DMS 273 (cell line): ENCODE measurements at regions not wholly inside any gene's neighbourhood (a gene's known extent, or its start where the extent isn't known, plus 50 kb on each side); places are given as distances from the start of the nearest gene placed in this dataset.
"Not testable (repeated sequence)": the region's sequence is repeated elsewhere in the genome, so short reads cannot be mapped to it uniquely, and the experiment has no call there.

ENCODE experiments used
- DNase-seq: peaks from one replicate; lab custom pipeline; 2025; ENCODE audit not compliant: unreplicated experiment; lab: John Stamatoyannopoulos, UW

DNA sequence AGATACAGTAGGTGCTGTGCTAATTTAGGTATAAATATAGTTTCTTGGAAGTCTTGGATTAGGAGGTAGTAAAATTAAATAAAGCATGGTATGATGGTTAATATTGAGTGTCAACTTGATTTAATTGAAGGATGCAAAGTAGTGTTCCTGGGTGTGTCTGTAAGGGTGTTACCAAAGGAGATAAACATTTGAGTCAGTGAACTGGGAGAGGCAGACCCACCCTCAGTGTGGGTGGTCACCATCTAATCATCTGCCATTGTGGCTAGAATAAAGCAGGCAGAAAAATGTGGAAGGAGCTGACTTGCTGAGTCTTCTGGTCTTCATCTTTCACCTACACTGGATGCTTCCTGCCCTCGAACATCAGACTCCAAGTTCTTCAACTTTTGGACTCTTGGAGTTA is 153.7 kb upstream of the GK2 start:
- no peak for DNase-seq

GRCh38 chr4:79559398-79559797 is 151.4 kb upstream of the GK2 start:
- not testable (repeated sequence) for DNase-seq

- no peak for DNase-seq
Measured at GRCh38 chr4:79552311-79552710, 144.3 kb upstream of the GK2 start.

DNA sequence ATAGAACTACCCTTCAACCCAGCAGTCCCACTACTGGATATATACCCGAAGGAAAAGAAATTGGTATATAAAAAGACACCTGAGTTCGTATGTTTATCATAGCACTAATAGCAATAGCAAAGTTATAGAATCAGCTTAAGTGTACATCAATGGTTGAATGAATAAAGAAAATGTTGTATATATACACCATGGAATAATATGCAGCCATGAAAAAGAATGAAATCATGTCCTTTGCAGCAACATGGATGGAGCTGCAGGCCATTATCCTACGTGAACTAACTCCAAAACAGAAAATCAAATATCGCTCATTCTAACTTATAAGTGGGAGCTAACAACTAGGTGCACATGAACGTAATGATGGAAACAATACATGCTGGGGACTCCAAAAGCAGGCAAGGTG is 143.5 kb upstream of the GK2 start:
- no peak for DNase-seq

DNA sequence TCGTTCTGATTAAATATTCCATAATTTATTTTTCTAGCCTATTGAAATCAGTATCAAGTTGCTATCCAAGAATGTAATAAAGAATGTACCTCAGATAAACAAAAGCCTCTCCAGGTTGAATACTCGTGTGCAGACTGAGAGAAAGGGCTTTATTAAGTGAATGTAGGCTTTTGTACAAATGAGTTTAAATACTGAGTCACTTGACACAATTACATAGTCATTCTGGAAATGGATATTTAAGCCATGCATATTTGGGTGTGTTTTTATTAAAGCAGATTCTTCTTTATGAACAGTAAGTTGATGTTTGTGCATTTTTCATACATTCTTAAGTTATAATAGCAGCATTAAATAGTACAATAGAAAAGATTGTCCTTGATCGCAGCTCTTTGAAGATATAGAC is 139.8 kb upstream of the GK2 start:
- no peak for DNase-seq

DNA sequence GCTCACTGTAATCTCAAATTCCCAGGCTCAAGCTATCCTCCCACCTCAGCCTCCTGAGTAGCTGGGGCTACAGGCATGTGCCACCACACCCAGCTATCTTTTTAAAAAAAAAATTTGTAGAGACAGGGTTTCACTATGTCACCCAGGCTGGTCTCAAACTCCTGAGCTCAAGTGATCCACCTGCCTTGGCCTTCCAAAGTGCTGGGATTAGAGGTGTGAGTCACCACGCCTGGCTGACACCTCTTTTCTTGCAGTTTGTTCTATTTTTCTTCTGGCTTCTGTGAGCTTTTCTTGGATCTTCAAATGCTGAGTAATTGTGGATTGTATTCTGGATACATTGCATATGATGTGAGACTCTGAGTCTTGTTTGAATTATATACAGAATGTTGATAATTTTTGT is 137.3 kb upstream of the GK2 start:
- not testable (repeated sequence) for DNase-seq

DNA sequence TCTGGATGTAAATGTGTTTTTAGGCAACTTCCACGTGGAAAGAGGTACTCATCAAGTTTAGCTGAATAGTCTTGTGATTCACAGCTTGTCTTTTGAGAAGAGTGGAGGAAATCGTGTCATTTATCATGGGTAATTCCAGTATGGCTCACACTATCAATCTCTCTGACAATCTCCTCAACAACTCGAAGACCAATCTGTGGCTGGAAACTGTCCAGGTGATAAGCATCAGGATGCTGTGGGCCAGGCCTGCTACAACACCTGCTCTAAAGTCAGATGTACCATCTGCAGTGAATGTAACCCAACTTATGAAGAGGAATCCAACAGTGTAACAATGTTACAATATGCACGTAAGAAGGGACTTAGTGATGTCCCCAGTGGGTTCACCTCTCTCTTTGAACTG is 132.1 kb upstream of the GK2 start:
- DNase-seq, result peak; percentile 75

- no peak for DNase-seq
Measured at GRCh38 chr4:79535516-79535915, 127.5 kb upstream of the GK2 start.

DNA sequence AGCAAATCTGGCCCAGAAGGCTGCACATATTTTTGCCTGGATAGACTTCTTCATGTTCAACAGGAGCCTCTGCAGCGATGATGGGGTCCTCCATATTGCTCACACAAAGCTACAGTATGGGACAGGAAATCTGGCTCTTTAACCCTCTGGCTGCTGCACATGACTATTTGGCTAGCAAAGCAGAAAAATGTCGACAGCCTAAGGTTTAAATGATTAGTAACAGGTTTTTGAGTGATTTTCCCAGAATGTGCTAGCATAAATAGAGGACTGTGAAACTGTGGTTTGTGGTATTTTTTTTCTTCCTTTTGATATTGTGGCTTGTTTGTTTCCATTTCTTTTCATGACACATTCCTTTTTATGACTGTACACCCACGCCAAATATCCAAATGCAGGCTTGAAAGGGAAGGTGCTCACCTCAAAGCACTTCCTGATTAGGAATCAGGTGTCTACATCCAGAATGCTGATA is 120.2 kb upstream of the GK2 start:
- DNase-seq, result no peak

DNA sequence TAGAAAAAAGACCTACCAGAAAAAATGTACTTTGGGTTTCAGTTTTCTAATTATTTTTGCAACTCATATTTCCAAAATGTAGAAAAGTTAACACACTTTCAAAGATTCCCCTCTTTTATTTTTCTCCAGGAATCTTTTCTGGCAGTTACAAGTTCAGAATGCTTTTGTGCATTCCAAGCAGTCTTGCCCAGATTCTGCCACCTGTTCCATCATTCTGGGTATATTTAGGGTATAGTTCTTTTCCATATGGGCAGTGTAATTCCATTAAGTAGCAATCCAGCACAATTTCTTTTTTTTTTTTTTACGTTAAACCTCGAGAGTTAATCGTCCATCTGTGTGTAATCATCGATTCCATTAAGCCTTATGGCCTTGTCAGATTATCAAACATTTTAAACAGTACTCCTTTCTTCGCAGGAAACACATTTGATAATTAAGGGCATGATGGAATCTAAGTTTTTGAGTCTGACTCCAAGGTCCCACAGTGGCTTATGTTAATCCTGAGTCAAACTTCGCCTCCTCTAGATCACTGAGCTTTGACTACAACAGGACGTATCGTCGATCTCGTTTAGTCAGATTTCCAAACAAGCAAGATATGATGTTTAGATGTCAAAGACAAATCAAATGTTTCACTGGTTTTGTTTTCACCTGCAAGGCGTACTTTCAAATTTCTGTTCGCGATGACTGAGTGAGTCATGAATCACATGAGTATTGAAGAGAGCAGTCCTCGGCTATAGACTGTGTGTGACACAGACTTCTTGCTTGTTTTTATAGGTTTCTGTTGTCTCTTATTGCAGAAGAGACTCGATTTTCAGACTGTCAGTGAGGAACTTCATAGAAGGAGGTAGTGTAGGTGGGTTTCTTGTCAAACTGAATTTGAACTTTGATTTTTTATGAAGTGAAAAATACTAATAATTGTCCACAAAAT is 118.9 kb upstream of the GK2 start:
- peak; percentile 27 for DNase-seq

DNA sequence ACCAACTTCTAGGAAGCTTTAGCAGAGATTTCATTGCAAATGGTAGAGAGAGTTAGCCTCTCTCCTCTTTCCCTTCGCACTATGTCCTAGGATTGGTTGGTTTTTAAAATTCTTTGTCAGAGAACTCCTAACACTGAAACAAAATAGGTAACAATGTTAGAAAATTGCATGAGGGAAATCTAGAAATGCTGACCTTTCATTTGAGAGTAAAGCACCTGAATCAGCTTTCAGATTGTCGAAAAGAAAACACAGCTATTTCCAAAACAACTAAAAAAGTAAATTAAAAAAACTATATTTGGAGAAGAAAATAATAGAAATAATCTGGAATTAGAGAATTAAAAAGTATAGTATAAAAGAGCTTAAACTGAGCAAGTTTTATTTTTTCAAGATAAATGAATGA is 108.1 kb upstream of the GK2 start:
- DNase-seq, result no peak

- no peak for DNase-seq
Measured at GRCh38 chr4:79514621-79515329, 106.7 kb upstream of the GK2 start.

GRCh38 chr4:79513576-79513975 is 105.5 kb upstream of the GK2 start:
- DNase-seq, result no peak

DNA sequence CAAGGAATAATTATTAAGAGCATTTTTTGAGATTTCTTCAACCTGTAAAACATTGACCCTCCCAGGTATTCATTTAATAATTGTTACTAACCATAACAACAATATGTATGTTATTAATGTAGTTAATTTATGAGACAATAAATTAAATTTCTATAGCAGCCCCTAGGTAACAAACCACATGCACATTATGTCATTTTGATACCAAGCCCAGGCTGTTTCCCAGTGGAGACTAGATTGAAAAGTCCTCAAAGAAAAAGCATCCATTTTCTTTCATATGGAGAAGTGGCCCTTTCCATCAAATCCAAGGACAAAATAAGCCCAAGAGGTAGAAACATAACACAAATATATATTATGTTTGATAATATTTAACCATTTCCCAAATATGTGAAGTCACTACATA is 104.3 kb upstream of the GK2 start:
- DNase-seq, result no peak

GRCh38 chr4:79502081-79502480 is 94.1 kb upstream of the GK2 start:
- DNase-seq, result no peak

GRCh38 chr4:79498282-79498681 is 90.3 kb upstream of the GK2 start:
- DNase-seq, result no peak

DNA sequence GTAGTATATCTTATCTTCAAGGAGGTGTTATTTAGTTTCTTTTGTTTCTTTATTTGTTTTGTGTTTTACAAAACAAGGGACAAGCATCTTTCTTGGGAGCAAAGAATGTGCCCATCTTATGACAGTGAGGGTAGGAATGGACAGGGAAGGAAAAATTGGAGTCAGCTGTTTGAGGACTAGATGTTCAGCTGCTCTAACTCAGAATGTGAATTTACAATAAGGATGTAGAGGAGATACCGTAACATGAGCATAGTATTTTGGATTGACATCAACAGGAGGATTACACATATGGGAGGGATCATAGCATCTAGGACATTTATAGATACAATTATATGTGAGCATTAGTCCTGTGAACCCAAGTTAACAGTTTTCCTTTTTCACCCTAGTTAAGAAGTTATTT is 89.0 kb upstream of the GK2 start:
- no peak for DNase-seq

DNA sequence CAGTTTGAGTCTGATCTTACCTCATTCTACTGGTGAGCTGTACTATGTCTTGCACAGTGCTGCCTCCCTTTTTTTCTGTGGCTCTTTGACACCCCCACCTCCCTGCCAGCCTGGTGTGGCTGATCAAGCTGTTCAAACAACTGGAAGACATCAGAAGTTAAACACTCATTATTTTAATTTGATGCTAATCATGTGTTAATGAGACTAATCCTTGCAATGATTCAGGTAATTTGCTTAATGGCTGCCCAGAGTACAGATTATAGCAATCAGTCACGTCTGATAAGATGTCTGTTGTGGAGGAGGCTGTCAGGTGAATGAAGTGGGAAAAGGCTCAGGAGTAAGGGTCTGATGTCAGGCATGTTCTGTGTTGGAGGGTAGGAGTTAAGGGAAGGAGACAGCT is 87.4 kb upstream of the GK2 start:
- peak; percentile 4 for DNase-seq

- DNase-seq, result no peak
Measured at GRCh38 chr4:79492148-79492547, 84.1 kb upstream of the GK2 start.

- DNase-seq, result no peak
Measured at GRCh38 chr4:79489506-79489905, 81.5 kb upstream of the GK2 start.

DNA sequence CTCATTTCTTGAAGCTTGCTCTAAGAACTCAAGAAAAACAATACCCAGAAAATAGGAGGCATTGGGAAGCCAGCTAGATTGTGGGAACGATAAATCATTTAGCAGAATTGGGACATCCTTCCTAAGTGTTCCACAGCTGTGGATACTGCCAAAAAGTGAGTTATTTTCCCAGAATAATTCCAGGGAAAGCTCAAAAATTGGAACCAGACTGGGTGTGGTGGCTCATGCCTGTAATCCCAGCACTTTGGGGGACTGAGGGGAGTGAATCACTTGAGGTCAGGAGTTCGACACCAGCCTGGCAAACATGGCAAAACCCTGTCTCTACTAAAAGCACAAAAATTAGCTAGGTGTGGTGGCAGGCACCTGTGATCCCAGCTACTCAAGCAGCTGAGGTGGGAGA is 68.2 kb upstream of the GK2 start:
- no peak for DNase-seq

GRCh38 chr4:79473439-79473724 is 65.4 kb upstream of the GK2 start:
- peak; percentile 7 for DNase-seq
